ENCODE measurements at regions not wholly inside any gene's neighbourhood (a gene's known extent, or its start where the extent isn't known, plus 50 kb on each side); places are given as distances from the start of the nearest gene placed in this dataset.

DNA sequence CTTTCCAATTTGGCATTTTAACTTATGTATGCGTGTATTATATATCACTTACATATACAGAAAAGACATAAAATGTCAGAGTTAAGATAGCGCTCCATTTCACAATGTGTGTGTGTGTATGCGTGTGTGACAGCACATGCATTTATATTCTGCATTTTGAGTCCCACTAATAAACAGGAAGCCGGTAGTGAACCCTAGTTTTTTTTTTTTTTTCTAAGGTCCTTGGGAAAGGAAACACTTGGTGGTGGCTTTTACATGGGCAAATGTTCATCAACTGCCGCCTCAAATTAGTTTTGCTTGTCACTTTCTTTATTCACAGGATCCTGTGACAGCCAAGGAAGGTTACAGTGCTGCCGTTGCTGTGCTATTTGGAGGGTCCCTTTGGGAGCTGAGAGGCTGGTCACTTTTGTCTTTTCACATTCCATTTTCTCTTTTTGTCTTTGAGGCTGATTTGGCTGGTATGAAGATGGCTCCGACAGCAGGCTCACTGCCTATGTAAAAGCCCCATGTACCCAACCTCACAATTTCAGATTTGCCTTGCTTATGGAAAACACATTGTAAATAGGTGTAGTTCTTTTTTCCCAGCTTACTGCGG lies 298.9 kb downstream of the CSNK1G3 start:
- ATAC-seq (no peak), DNase-seq (no peak)
- H3K9me3 ChIP-seq, result no peaks in the 10 kb centered on the region
- intact Hi-C loops (cut with DNase I), result no loop called here
- H3K27me3 ChIP-seq (ENCODE audit: low read depth), result no peaks in the 10 kb centered on the region
- TF ChIP-seq, protein P1, sequence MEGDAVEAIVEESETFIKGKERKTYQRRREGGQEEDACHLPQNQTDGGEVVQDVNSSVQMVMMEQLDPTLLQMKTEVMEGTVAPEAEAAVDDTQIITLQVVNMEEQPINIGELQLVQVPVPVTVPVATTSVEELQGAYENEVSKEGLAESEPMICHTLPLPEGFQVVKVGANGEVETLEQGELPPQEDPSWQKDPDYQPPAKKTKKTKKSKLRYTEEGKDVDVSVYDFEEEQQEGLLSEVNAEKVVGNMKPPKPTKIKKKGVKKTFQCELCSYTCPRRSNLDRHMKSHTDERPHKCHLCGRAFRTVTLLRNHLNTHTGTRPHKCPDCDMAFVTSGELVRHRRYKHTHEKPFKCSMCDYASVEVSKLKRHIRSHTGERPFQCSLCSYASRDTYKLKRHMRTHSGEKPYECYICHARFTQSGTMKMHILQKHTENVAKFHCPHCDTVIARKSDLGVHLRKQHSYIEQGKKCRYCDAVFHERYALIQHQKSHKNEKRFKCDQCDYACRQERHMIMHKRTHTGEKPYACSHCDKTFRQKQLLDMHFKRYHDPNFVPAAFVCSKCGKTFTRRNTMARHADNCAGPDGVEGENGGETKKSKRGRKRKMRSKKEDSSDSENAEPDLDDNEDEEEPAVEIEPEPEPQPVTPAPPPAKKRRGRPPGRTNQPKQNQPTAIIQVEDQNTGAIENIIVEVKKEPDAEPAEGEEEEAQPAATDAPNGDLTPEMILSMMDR (IDR thresholded peaks at IDR 0.05), result no peak
- H3K36me3 ChIP-seq, result no peaks in the 10 kb centered on the region
- peaks cover 14% of the 10 kb centered on the region for H3K4me1 ChIP-seq
- no peak overlapping the region for H3K4me3 ChIP-seq
- H3K27ac ChIP-seq, result no peak overlapping the region

GRCh38 chr5:123810253-123810652 lies 298.3 kb downstream of the CSNK1G3 start:
- Histone ChIP-seq H3K4me1 (peaks cover 14% of the 10 kb centered on the region), H3K27me3 (ENCODE audit: low read depth) (no peaks in the 10 kb centered on the region), H3K27ac (no peak overlapping the region), H3K36me3 (no peaks in the 10 kb centered on the region), H3K9me3 (no peaks in the 10 kb centered on the region), H3K4me3 (no peak overlapping the region)
- intact Hi-C loops (cut with DNase I), result no loop called here
- TF ChIP-seq, protein P1 (IDR thresholded peaks at IDR 0.05), result no peak
- ATAC-seq (peak; percentile 37 to 45), DNase-seq (no peak)

DNA sequence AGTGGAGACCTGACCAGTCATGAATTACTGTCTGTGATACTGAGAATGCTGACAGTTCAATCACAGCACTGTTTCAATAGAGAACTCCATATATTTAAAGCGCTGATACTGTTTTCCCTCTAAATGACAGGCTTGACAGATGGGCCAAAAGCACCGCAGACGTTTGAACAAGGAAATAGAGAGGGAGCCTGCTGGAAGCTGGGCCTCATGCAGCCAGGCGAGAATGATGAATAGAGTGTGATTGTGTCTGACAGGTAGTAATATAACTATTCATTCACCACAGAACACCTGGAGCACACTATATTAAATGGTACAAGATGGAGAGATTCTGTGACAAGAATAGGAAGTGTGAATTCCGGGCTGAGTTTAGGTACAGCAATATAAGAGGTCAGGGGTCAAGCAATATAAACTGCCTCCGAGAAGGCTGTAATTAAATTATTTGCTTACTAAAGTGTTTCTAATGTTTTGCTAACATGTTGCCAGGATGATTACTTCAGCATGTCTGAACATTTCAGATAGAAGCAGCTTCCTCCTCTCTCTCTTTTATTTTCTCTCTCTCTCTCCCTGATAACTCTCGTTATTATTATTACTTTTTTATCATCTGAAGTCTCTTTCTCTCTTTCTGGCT lies 297.7 kb downstream of the CSNK1G3 start:
- Histone ChIP-seq H3K36me3 (no peaks in the 10 kb centered on the region), H3K27ac (no peak overlapping the region), H3K4me3 (no peak overlapping the region), H3K27me3 (ENCODE audit: low read depth) (no peaks in the 10 kb centered on the region), H3K9me3 (no peaks in the 10 kb centered on the region), H3K4me1 (peaks cover 14% of the 10 kb centered on the region)
- DNase-seq (no peak), ATAC-seq (peak in 1 of 2 donors; percentile 16)
- TF ChIP-seq, protein P1 (IDR thresholded peaks at IDR 0.05), result no peak
- intact Hi-C loops (cut with DNase I), result no loop called here

- TF ChIP-seq, protein P1 (IDR thresholded peaks at IDR 0.05), result no peak
- DNase-seq (no peak), ATAC-seq (no peak)
- no peak overlapping the region for H3K4me3 ChIP-seq
- no peaks in the 10 kb centered on the region for H3K9me3 ChIP-seq
- H3K36me3 ChIP-seq, result no peaks in the 10 kb centered on the region
- H3K27ac ChIP-seq, result no peak overlapping the region
- intact Hi-C loops (cut with DNase I), result no loop called here
- H3K27me3 ChIP-seq (ENCODE audit: low read depth), result no peaks in the 10 kb centered on the region
- H3K4me1 ChIP-seq, result peaks cover 14% of the 10 kb centered on the region
These were observed 296.7 kb downstream of the CSNK1G3 start for GRCh38 chr5:123808461-123809380.

DNA sequence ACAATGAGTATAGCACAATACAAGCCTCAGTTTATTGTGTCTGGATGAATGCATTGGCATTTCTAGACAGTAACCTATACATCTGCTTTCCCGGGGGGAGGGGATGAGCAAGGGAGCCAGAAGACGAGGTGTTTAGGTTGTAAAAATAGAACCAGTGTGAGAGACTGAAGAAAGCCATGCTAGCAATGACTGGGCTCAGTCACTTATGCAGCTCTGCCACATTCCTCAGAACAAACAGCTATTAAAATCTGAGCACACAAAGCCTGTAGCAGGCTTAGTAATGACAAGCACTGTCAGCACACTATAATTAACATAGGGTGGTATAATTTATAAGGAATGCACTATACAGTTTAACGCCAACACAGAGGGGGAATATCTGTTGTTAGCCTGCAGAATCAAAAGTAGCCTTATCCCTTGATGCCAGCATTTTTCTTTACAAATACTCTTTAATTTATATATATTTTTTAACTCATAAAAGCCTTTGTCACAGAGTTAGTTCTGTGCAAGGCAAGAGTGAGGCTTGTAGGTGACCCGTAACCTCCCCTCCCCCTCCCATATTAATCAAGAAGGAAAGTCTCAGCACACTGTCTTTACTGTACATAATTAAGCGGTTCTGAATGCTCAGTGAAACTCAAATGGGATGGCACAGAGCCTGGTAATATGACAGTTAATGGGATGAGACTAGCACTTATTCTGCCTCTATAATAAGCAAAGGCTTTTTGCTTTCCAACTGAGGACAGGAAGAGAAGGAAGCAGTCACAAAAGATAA lies 295.4 kb downstream of the CSNK1G3 start:
- Histone ChIP-seq H3K4me3 (no peak overlapping the region), H3K4me1 (peaks cover 14% of the 10 kb centered on the region), H3K9me3 (no peaks in the 10 kb centered on the region), H3K36me3 (no peaks in the 10 kb centered on the region), H3K27ac (no peak overlapping the region), H3K27me3 (ENCODE audit: low read depth) (no peaks in the 10 kb centered on the region)
- intact Hi-C loops (cut with DNase I), result no loop called here
- TF ChIP-seq, protein P1 (IDR thresholded peaks at IDR 0.05), result no peak
- DNase-seq (no peak), ATAC-seq (no peak)
